ENCODE measurements at regions not wholly inside any gene's neighbourhood (a gene's known extent, or its start where the extent isn't known, plus 50 kb on each side); places are given as distances from the start of the nearest gene placed in this dataset.

DNA sequence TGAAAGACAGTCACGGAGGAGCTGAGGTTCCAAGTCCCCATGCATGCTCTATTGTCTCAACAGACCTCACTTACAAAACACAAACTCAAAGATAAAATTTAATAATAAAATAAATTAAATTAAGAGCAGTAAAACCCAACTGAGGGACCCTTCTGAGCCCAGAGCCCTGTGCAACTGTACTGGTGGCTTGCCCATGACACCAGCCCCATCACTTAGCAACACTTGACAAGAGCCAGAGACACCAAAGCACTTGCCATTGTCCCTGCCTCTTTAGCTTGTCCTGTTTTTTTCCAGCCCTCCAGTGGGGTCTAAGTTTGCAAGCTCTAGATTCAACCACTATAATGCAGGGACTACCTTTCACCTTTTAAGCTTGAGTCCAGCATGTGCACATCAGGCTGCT is 117.9 kb downstream of the JCAD start:
- TF ChIP-seq CTCF (IDR thresholded peaks at IDR 0.05) = no peak
- no peak for TF ChIP-seq POLR2A (IDR thresholded peaks at IDR 0.05)
